ENCODE measurements at regions not wholly inside any gene's neighbourhood (a gene's known extent, or its start where the extent isn't known, plus 50 kb on each side); places are given as distances from the start of the nearest gene placed in this dataset.
A peak's percentile ranks its signal among the peaks of the same experiment; 100 is the strongest.

GRCh38 chr16:85418978-85419491 lies 194.1 kb upstream of the GSE1 start:
- no peak for TF ChIP-seq CTCF (IDR thresholded peaks at IDR 0.05)

DNA sequence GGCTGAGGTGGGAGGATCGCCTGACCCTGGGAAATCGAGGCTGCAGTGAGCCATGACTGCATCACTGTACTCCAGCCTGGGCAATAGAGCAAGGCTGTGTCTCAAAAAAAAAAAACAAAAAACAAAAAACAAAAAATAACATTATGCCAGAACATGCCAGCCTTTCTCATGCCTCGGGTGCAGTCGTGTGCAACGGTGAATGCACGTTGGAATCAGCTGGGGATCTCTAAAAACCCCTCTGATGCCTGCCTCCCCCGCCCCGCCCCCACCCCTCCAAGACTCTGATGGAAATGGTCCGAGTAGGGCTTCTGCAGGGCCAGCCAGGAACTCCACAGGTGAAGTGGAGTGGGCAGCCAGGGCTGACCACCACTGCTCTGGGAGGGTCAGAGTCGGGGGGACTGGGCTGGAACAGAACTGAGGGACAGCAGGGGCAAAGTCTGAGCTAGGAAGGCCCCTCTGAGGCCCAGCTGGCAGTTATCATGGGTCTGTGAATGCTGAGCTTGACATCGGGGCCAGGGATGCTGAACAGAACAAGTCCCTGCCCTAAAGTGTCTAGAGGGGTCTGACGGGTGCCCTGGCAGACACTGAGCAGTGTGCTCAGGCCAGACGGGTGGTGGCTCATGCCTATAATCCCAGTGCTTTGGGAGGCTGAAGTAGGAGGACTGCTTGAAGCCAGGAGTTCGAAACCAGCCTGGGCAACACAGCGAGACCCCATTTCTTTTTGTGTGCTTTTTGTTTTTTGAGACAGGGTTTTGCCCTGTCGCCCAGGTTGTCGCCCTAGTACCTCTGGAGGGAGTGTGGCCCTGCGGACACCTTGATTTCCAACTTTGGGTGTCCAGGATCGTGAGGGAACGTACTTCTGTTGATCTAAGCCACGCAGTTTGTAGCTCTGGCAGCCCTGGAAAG lies 193.4 kb upstream of the GSE1 start:
- TF ChIP-seq CTCF (IDR thresholded peaks at IDR 0.05), result no peak

GRCh38 chr16:85420501-85421337 lies 192.4 kb upstream of the GSE1 start:
- TF ChIP-seq CTCF (IDR thresholded peaks at IDR 0.05), result peak; percentile 100

GRCh38 chr16:85421338-85422195 lies 191.6 kb upstream of the GSE1 start:
- TF ChIP-seq CTCF (IDR thresholded peaks at IDR 0.05), result no peak

- no peak for TF ChIP-seq CTCF (IDR thresholded peaks at IDR 0.05)
These were observed 190.9 kb upstream of the GSE1 start for GRCh38 chr16:85422196-85422631.

- no peak for TF ChIP-seq CTCF (IDR thresholded peaks at IDR 0.05)
These were observed 190.2 kb upstream of the GSE1 start for GRCh38 chr16:85422632-85423550.

All from LNCAP (cell line).